A673 (cell line): ENCODE measurements at regions not wholly inside any gene's neighbourhood (a gene's known extent, or its start where the extent isn't known, plus 50 kb on each side); places are given as distances from the start of the nearest gene placed in this dataset.

ENCODE experiments used
- CTCF ChIP-seq: fragments of 300-800, 200-600 bp; sonication (generic); conservative IDR thresholded peaks from 2 replicates; pipeline ENCODE4 v1.5.1; 2017; ENCODE audit warnings: low read depth, mild to moderate bottlenecking, antibody characterized with exemption, low read length, moderate library complexity, mixed read lengths
- EZH2 ChIP-seq: fragments of 200-600 bp; sonication (generic); IDR thresholded peaks from 2 replicates; pipeline ENCODE4 v1.6.1; 2017; ENCODE audit warnings: borderline replicate concordance, low read depth, mild to moderate bottlenecking, mixed read lengths, antibody characterized with exemption, low read length; ENCODE audit not compliant: poor library complexity, severe bottlenecking

DNA sequence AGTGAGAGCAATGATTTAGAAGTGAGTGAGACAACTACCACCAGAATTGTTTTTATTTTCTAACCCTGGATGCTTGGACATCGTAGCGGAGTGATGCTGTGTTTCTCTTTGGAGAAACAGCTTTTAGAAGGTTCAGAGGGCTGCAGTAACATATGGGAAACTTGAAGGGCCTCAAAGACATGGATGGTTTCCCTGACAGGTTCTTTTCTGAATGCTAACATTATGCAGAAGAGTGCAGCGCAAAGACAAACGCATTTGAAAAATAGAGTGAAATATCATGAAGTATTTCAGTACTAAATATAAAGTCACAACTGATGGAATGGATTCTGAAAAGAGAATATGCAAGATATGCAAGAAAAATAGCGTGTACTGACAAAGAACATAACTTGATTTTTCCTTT lies 385.1 kb upstream of the DSEL start:
- TF ChIP-seq CTCF (no peak), EZH2 (no peak)
